ENCODE measurements at regions not wholly inside any gene's neighbourhood (a gene's known extent, or its start where the extent isn't known, plus 50 kb on each side); places are given as distances from the start of the nearest gene placed in this dataset.
A peak's percentile ranks its signal among the peaks of the same experiment; 100 is the strongest.

GRCh38 chr1:221611656-221612046, 130.2 kb downstream of the DUSP10 start:
- Mint-ChIP-seq H3K27ac (no peak overlapping the region), H3K4me1 (no peaks in the 10 kb centered on the region), H3K9me3 (no peaks in the 10 kb centered on the region), H3K4me3 (no peak overlapping the region), H3K27me3 (no peaks in the 10 kb centered on the region)
- no peak for ATAC-seq
- DNase-seq = no peak

- Mint-ChIP-seq H3K4me3 (no peak overlapping the region), H3K4me1 (no peaks in the 10 kb centered on the region), H3K9me3 (no peaks in the 10 kb centered on the region), H3K27me3 (no peaks in the 10 kb centered on the region), H3K27ac (no peak overlapping the region)
- no peak for DNase-seq
- no peak for ATAC-seq
Measured at GRCh38 chr1:221612047-221612777, 129.7 kb downstream of the DUSP10 start.

DNA sequence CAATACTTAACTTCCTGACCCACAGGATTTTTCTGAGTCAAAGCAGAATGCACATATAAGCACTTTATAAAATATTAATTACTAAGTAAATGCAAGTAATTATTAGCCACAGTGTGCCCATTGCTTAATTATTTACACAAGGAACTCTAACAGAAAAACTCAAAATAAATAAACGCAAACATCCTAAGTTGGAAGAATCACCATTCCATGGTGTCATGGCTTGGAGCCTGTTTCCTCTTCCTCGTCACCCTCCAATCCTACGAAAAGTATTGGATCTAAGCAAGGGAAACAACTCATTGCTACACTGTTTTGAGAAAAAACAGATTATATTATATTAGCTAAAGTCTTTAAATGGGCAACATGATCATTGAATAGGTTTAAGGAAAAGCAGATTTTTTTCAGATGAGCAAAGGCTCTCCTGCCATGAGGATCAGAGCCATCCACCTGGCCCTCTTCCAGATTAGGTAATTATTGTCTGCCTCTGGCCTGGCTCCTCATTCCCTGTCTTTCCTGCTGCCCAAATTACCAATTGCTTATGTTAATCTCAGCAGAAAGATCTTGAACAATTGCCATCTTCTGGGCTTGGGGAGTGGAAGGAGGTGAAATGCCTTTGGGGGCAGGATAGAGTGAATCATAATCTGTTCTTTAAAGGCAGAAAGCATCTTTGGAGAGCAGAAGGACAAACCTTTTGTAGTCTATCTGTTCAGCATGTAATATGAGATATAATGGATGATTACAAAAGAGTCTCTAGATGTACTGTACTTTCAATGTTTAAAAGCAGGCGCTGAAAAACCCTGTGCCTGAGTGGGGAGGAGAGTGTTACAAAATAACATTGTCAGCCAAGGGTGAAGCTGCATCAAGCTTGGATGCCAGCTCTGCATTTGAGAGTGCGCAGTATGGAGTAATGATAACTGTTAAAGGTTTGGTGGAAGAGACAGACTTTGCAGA, 121.2 kb downstream of the DUSP10 start:
- no peak overlapping the region for H3K4me3 Mint-ChIP-seq
- ATAC-seq (no peak), DNase-seq (no peak)
- no peaks in the 10 kb centered on the region for H3K4me1 Mint-ChIP-seq
- no peaks in the 10 kb centered on the region for H3K27me3 Mint-ChIP-seq
- H3K9me3 Mint-ChIP-seq = peaks cover 6 to 8% of the 10 kb centered on the region in 2 donors
- H3K27ac Mint-ChIP-seq = no peak overlapping the region

DNA sequence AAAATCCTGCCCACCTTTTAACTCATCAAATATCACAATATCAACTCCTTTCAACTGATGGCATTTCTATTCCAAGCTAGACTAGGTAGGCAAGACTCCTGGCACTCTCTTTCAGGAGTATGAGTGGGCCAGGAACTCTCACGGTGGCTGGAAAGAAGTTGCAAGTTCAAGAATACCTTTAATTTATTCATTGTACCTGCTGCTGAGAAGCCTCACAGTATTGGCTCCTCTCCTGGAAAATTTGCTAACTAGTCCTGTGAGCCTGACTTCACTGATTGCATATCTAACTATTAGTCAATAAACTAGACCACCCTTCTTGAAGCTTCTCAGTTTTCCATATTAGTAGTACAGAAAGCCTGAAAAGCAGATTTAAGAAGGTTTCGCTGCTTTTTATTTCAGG, 120.2 kb downstream of the DUSP10 start:
- no peak overlapping the region for H3K27ac Mint-ChIP-seq
- H3K9me3 Mint-ChIP-seq = peaks cover 6 to 8% of the 10 kb centered on the region in 2 donors
- H3K4me3 Mint-ChIP-seq = no peak overlapping the region
- H3K27me3 Mint-ChIP-seq = no peaks in the 10 kb centered on the region
- DNase-seq (no peak), ATAC-seq (no peak)
- H3K4me1 Mint-ChIP-seq = no peaks in the 10 kb centered on the region

- no peak overlapping the region for H3K4me3 Mint-ChIP-seq
- no peak overlapping the region for H3K27ac Mint-ChIP-seq
- H3K27me3 Mint-ChIP-seq = no peaks in the 10 kb centered on the region
- H3K9me3 Mint-ChIP-seq = peaks cover 6 to 8% of the 10 kb centered on the region in 2 donors
- no peaks in the 10 kb centered on the region for H3K4me1 Mint-ChIP-seq
- no peak for DNase-seq
- ATAC-seq = no peak
Measured at GRCh38 chr1:221622389-221622788, 119.5 kb downstream of the DUSP10 start.

DNA sequence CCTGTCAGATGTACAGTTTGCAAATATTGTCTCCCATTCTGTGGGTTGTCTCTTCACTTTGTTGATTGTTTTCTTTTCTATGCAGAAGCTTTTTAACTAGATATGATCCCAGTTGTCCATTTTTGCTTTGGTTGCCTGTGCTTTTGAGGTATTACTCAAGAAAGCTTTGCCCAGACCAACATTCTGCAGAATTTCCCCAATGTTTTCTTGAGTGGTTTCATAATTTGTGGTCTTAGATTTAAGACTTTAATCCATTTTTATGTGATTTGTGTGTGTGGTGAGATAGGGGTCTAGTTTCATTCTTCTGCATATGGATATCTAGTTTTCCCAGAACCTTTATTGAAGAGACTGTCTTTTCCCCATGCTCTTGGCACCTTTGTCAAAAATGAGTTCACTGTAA, 116.9 kb downstream of the DUSP10 start:
- H3K4me1 Mint-ChIP-seq = no peaks in the 10 kb centered on the region
- H3K4me3 Mint-ChIP-seq = no peak overlapping the region
- H3K27me3 Mint-ChIP-seq = no peaks in the 10 kb centered on the region
- ATAC-seq (no peak), DNase-seq (no peak)
- H3K9me3 Mint-ChIP-seq = no peaks in the 10 kb centered on the region
- H3K27ac Mint-ChIP-seq = no peak overlapping the region

- no peak overlapping the region for H3K4me3 Mint-ChIP-seq
- H3K27me3 Mint-ChIP-seq = no peaks in the 10 kb centered on the region
- ATAC-seq (no peak), DNase-seq (no peak)
- H3K4me1 Mint-ChIP-seq = no peaks in the 10 kb centered on the region
- no peak overlapping the region for H3K27ac Mint-ChIP-seq
- H3K9me3 Mint-ChIP-seq = no peaks in the 10 kb centered on the region
Measured at GRCh38 chr1:221626041-221626440, 115.8 kb downstream of the DUSP10 start.

DNA sequence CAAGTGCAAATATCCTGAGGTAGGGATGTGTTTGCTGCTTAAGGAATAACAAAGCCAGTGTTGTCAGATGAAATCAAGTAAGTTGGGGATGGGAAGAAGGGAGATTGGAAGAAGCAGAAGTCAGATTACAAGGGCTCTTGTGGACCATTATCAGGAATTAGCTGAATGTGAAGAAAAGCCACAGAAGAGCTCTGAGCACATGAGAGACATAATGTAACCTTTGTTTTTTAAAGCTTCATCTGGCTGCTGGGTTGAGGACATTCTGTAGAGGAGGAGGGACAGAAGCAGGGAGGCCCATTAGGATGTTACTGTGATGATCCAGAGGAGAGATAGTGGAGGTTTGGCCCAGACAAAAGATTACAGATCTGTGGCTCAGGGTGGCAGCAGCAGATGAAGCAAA, 111.7 kb downstream of the DUSP10 start:
- no peaks in the 10 kb centered on the region for H3K4me1 Mint-ChIP-seq
- no peaks in the 10 kb centered on the region for H3K9me3 Mint-ChIP-seq
- H3K4me3 Mint-ChIP-seq = no peak overlapping the region
- ATAC-seq (no peak), DNase-seq (no peak)
- H3K27me3 Mint-ChIP-seq = no peaks in the 10 kb centered on the region
- H3K27ac Mint-ChIP-seq = no peak overlapping the region

DNA sequence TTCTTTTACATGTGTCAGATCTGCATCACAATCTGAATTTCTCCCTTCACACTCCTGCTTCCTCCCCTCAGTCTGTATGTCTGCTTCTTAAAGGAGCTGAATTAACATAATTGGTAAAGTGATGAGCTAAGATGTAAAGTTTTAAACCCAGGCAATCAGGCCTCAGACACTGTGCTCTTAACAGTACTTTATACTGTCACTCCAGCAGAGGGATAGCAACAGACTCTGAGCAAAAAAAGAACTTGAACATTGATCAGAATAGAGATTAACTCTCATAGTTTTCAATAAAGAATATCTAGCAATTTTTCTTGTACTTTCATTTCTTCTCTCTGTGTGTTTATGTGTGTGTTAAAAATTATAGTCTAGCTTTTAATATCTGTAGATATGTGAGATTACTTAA, 110.3 kb downstream of the DUSP10 start:
- DNase-seq (no peak), ATAC-seq (no peak)
- Mint-ChIP-seq H3K27ac (no peak overlapping the region), H3K4me1 (no peaks in the 10 kb centered on the region), H3K27me3 (no peaks in the 10 kb centered on the region), H3K9me3 (no peaks in the 10 kb centered on the region), H3K4me3 (no peak overlapping the region)

- Mint-ChIP-seq H3K27me3 (no peaks in the 10 kb centered on the region), H3K4me3 (no peak overlapping the region), H3K27ac (no peak overlapping the region), H3K4me1 (no peaks in the 10 kb centered on the region), H3K9me3 (no peaks in the 10 kb centered on the region)
- no peak for ATAC-seq
- no peak for DNase-seq
Measured at GRCh38 chr1:221632072-221632471, 109.8 kb downstream of the DUSP10 start.

DNA sequence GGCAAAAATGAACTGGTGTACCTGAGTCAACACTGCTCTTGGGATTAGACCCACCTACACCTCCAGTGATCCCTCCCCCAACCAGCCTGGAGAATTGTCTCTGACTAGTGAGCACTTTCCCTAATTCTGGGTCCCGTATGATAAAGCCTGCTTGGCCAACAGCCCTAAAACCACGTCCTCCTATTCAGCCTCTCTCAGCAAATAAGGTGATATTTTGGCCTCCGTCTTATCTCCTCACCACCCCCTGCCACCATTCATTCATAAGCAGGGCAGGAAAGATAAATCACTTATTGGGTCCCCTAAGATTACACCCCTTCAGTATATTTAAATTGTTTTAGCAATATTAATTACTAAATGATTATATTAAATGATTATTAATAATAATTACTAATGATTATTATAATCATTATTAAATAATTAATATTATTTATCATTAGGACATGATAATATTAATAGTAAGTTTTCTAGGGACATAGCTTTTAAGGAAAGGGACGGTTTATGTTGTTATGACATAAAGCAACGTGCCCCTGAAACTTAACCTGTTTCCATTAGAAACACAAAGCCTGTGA, 108.0 kb downstream of the DUSP10 start:
- H3K4me1 Mint-ChIP-seq = no peaks in the 10 kb centered on the region
- no peaks in the 10 kb centered on the region for H3K27me3 Mint-ChIP-seq
- H3K4me3 Mint-ChIP-seq = no peak overlapping the region

DNA sequence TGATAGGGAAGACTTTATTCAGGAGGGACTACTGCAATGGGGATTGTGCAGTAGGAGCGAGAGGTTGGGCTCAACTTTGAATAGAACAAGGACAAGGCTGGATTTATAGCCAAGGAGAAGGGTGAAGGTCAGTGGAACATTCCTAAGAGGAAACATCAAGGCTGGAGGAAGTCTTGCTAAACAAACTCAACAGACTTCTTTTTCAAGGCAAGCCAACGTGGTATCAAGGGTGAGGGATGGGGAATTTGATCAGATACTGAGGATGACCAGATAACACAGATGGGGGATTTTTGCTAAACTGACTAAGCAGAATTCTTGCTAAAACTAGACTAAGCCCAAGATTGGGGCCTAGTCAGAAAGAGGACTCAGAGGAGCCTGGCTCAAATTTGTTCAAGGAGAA, 107.3 kb downstream of the DUSP10 start:
- Mint-ChIP-seq H3K9me3 (peaks cover 0 to 4% of the 10 kb centered on the region in 2 donors), H3K27me3 (no peaks in the 10 kb centered on the region), H3K4me1 (no peaks in the 10 kb centered on the region), H3K27ac (peak overlapping the region in 1 of 2 donors; percentile 30), H3K4me3 (no peak overlapping the region)
- no peak for DNase-seq
- no peak for ATAC-seq

More for the DNA sequence above, 108.0 kb downstream of the DUSP10 start:
- ATAC-seq (no peak), DNase-seq (no peak)
- Mint-ChIP-seq H3K9me3 (peaks cover 0 to 4% of the 10 kb centered on the region in 2 donors), H3K27ac (no peak overlapping the region)

GRCh38 chr1:221635305-221635704, 106.6 kb downstream of the DUSP10 start:
- peak overlapping the region in 1 of 2 donors; percentile 0 for H3K27ac Mint-ChIP-seq
- no peaks in the 10 kb centered on the region for H3K27me3 Mint-ChIP-seq
- ATAC-seq = no peak
- DNase-seq = no peak
- H3K4me1 Mint-ChIP-seq = no peaks in the 10 kb centered on the region
- peaks cover 0 to 4% of the 10 kb centered on the region in 2 donors for H3K9me3 Mint-ChIP-seq
- H3K4me3 Mint-ChIP-seq = no peak overlapping the region

DNA sequence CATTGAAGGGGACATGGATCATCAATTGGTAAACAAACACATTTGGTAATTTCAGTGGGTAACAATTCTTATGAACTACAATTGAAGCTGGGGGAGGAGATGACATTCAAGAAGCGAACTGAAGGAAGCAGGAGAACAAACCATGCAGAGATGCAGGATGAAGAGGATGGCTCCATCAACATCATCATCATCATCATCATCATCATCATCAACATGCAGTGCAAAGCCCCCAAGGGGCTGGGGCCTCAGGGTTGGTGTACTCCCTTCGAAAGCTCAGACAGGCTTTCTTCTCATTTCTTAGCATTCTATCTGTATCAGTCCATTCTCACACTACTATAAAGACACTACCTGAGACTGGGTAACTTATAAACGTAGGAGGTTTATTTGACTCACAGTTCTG, 105.8 kb downstream of the DUSP10 start:
- Mint-ChIP-seq H3K4me1 (no peaks in the 10 kb centered on the region), H3K4me3 (no peak overlapping the region), H3K9me3 (peaks cover 0 to 4% of the 10 kb centered on the region in 2 donors), H3K27me3 (no peaks in the 10 kb centered on the region), H3K27ac (no peak overlapping the region)
- ATAC-seq = no peak
- no peak for DNase-seq

DNA sequence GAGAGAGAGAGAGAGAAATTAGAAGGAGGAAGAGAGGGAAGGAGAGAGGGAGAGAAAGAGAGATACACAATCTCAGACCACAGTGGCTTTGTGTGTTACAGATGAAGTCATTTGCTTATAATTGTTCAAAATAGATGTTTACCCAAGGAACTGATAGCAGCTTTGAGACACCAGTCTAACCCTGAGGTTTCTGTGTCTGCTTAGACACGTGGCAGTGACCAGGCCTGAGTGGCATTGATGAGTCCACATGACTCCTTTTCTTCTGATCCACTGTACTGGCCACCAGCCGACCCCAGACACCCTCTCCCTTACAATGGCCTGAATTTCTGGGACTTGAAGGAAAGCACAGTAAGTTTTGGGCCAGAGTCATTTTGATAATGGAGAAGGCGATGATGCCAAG, 104.9 kb downstream of the DUSP10 start:
- DNase-seq (no peak), ATAC-seq (no peak)
- Mint-ChIP-seq H3K4me3 (no peak overlapping the region), H3K9me3 (peaks cover 0 to 4% of the 10 kb centered on the region in 2 donors), H3K27me3 (no peaks in the 10 kb centered on the region), H3K4me1 (no peaks in the 10 kb centered on the region), H3K27ac (no peak overlapping the region)

DNA sequence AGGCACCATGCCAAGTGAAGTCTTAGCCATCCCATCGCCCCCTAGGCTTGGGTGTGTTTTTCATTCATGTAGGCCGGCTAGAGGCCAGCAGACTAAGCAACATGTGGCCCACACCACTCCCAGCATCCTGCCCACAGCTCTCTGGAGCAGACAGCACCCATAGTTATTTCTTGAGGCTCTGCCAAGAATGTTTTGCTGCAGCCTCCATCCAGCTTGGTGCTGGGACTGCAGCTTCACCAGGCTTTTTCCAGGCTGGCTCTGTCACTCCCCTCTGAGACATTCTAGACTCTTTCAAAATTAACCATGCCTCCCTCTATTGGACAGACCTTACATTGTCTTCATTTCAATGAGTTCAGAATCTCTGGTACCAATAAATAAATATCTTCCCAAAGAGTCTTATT, 104.2 kb downstream of the DUSP10 start:
- Mint-ChIP-seq H3K4me3 (no peak overlapping the region), H3K27me3 (no peaks in the 10 kb centered on the region), H3K27ac (no peak overlapping the region), H3K9me3 (peaks cover 0 to 4% of the 10 kb centered on the region in 2 donors), H3K4me1 (no peaks in the 10 kb centered on the region)
- ATAC-seq = no peak
- no peak for DNase-seq

Data from stimulated activated naive CD8-positive, alpha-beta T cell treated with anti-CD3 and anti-CD28 coated beads, Interleukin-15, amount 100 ng/mL, for 72 hours (primary cell).